ENCODE measurements at regions not wholly inside any gene's neighbourhood (a gene's known extent, or its start where the extent isn't known, plus 50 kb on each side); places are given as distances from the start of the nearest gene placed in this dataset.

GRCh38 chr1:232555494-232556210, 74.3 kb downstream of the SIPA1L2 start:
- no peak for DNase-seq

- DNase-seq: no peak
Observed at GRCh38 chr1:232554409-232554808, 75.5 kb downstream of the SIPA1L2 start.

GRCh38 chr1:232553809-232554208, 76.1 kb downstream of the SIPA1L2 start:
- DNase-seq: no peak

- DNase-seq: no peak
Observed at GRCh38 chr1:232553050-232553754, 76.7 kb downstream of the SIPA1L2 start.

GRCh38 chr1:232551386-232551785, 78.5 kb downstream of the SIPA1L2 start:
- DNase-seq: no peak

GRCh38 chr1:232550007-232550406, 79.9 kb downstream of the SIPA1L2 start:
- no peak for DNase-seq

- no peak for DNase-seq
Observed at GRCh38 chr1:232548691-232549090, 81.2 kb downstream of the SIPA1L2 start.

GRCh38 chr1:232547938-232548484, 81.9 kb downstream of the SIPA1L2 start:
- DNase-seq: no peak

- no peak for DNase-seq
Observed at GRCh38 chr1:232542633-232543593, 87.0 kb downstream of the SIPA1L2 start.

- DNase-seq: no peak
Observed at GRCh38 chr1:232538943-232539302, 91.0 kb downstream of the SIPA1L2 start.

GRCh38 chr1:232538224-232538942, 91.5 kb downstream of the SIPA1L2 start:
- no peak for DNase-seq

- no peak for DNase-seq
Observed at GRCh38 chr1:232534552-232535517, 95.1 kb downstream of the SIPA1L2 start.

- DNase-seq: no peak
Observed at GRCh38 chr1:232533328-232533727, 96.6 kb downstream of the SIPA1L2 start.

GRCh38 chr1:232532901-232533300, 97.0 kb downstream of the SIPA1L2 start:
- no peak for DNase-seq

- no peak for DNase-seq
Observed at GRCh38 chr1:232531291-232531690, 98.6 kb downstream of the SIPA1L2 start.

GRCh38 chr1:232529747-232530146, 100.2 kb downstream of the SIPA1L2 start:
- DNase-seq: no peak

- no peak for DNase-seq
Observed at GRCh38 chr1:232528472-232529089, 101.4 kb downstream of the SIPA1L2 start.

GRCh38 chr1:232524056-232524455, 105.9 kb downstream of the SIPA1L2 start:
- DNase-seq: no peak

GRCh38 chr1:232522189-232522588, 107.7 kb downstream of the SIPA1L2 start:
- no peak for DNase-seq

GRCh38 chr1:232521660-232522059, 108.3 kb downstream of the SIPA1L2 start:
- DNase-seq: no peak

GRCh38 chr1:232519186-232519585, 110.7 kb downstream of the SIPA1L2 start:
- DNase-seq: no peak

All from stimulated activated naive CD4-positive, alpha-beta T cell (primary cell).